Ishikawa (cell line): ENCODE measurements at regions not wholly inside any gene's neighbourhood (a gene's known extent, or its start where the extent isn't known, plus 50 kb on each side); places are given as distances from the start of the nearest gene placed in this dataset.

Experiments used
- CEBPB ChIP-seq: IDR thresholded peaks from 2 replicates; pipeline ENCODE4 v1.6.1; 2012
- CREB1 ChIP-seq: IDR thresholded peaks from 2 replicates; pipeline ENCODE4 v1.6.1; 2012; ENCODE audit warnings: low read depth
- EGR1 ChIP-seq: IDR thresholded peaks from 2 replicates; pipeline ENCODE4 v1.6.1; 2012
- EP300 ChIP-seq: IDR thresholded peaks from 2 replicates; pipeline ENCODE4 v1.6.1; 2012; ENCODE audit warnings: borderline replicate concordance
- FOXM1 ChIP-seq: IDR thresholded peaks from 2 replicates; pipeline ENCODE4 v1.6.1; 2012; ENCODE audit warnings: low read depth, borderline replicate concordance
- NFIC ChIP-seq: IDR thresholded peaks from 2 replicates; pipeline ENCODE4 v1.6.1; 2012
- RAD21 ChIP-seq: IDR thresholded peaks from 2 replicates; pipeline ENCODE4 v1.6.1; 2012; ENCODE audit warnings: low read depth
- TAF1 ChIP-seq: IDR thresholded peaks from 2 replicates; pipeline ENCODE4 v1.6.1; 2012; ENCODE audit warnings: low read depth, mild to moderate bottlenecking
- TCF12 ChIP-seq: IDR thresholded peaks from 2 replicates; pipeline ENCODE4 v1.6.1; 2012; ENCODE audit warnings: low read depth
- TEAD4 ChIP-seq: IDR thresholded peaks from 2 replicates; pipeline ENCODE4 v1.6.1; 2012
- YY1 ChIP-seq: IDR thresholded peaks from 2 replicates; pipeline ENCODE4 v1.6.1; 2012; ENCODE audit warnings: low read depth
- ZBTB7A ChIP-seq: IDR thresholded peaks from 2 replicates; pipeline ENCODE4 v1.6.1; 2012; ENCODE audit warnings: low read depth
- TF ChIP-seq, protein P1 (sequence below): IDR thresholded peaks from 2 replicates; pipeline ENCODE4 v1.6.1; 2012
- TF ChIP-seq, protein P2 (sequence below): IDR thresholded peaks from 2 replicates; pipeline ENCODE4 v1.6.1; 2012
- TF ChIP-seq, protein P3 (sequence below): IDR thresholded peaks from 2 replicates; pipeline ENCODE4 v1.6.1; 2012; ENCODE audit warnings: low read depth, mild to moderate bottlenecking

DNA sequence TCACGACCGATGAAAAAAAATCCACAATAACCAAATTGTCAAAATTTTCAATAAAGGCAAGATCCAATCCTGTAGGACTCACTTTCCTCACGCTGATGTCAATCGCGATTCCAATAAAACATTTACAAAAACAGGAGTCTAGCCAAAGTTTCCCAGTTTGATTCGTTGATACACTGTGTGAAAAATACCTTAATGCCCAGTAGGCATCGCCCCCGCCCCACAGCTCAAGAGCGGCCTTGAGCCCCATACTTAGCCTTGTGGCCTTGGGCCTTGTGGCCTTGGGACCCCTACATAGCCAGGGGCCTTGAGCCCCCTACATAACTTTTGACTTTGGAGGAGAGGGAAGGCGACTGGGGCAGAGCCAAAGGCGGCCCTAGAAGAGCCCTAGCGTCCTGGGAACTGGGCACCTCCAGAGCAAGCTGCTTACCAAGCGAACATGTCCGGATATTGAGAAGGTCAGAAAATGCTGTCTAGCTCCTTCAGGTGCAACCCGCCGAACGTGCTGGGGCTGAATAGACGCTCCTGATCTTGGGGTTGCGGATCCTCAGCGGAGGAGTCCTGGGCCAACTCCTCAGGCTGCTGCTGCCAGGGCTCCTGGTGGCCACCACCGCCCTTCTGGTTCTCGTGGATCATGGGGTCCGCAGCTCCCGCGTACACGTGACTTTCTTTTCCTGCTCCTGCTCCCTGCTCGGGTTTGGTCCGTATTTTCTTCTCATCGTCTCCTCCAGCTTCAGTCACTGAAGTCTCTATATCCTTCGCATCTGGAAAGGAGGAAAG is 62.9 kb downstream of the RHOXF2B start:
- no peak for TF ChIP-seq FOXM1
- TF ChIP-seq TAF1 = no peak
- no peak for TF ChIP-seq TEAD4
- no peak for TF ChIP-seq CEBPB
- TF ChIP-seq EGR1 = no peak
- TF ChIP-seq, protein P1, sequence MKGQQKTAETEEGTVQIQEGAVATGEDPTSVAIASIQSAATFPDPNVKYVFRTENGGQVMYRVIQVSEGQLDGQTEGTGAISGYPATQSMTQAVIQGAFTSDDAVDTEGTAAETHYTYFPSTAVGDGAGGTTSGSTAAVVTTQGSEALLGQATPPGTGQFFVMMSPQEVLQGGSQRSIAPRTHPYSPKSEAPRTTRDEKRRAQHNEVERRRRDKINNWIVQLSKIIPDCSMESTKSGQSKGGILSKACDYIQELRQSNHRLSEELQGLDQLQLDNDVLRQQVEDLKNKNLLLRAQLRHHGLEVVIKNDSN = no peak
- TF ChIP-seq, protein P2, sequence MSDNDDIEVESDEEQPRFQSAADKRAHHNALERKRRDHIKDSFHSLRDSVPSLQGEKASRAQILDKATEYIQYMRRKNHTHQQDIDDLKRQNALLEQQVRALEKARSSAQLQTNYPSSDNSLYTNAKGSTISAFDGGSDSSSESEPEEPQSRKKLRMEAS = no peak
- no peak for TF ChIP-seq TCF12
- TF ChIP-seq NFIC = no peak
- no peak for TF ChIP-seq CREB1
- no peak for TF ChIP-seq RAD21
- no peak for TF ChIP-seq YY1
- TF ChIP-seq ZBTB7A = no peak

DNA sequence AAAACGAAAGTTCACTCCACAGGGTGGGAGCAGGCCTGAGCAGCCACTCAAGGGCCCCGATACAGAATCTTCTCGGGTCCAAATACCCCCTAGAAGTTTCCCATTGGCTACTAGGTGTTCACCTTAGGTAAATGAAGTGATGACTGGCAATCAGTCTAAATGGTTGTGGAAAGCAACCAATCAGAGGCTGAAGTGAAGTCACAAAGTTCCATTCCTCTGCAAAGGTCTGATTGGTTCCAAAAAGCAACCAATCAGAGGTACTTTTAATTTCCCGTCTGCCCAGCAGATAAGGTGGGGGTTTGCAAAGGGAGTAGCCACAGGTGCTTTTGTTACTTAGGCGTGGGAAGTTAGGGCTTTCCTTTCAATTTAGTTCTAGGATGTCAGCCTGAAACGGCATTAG is 58.2 kb upstream of the NKAP start:
- no peak for TF ChIP-seq TAF1
- no peak for TF ChIP-seq TEAD4
- TF ChIP-seq CREB1 = no peak
- TF ChIP-seq, protein P3, sequence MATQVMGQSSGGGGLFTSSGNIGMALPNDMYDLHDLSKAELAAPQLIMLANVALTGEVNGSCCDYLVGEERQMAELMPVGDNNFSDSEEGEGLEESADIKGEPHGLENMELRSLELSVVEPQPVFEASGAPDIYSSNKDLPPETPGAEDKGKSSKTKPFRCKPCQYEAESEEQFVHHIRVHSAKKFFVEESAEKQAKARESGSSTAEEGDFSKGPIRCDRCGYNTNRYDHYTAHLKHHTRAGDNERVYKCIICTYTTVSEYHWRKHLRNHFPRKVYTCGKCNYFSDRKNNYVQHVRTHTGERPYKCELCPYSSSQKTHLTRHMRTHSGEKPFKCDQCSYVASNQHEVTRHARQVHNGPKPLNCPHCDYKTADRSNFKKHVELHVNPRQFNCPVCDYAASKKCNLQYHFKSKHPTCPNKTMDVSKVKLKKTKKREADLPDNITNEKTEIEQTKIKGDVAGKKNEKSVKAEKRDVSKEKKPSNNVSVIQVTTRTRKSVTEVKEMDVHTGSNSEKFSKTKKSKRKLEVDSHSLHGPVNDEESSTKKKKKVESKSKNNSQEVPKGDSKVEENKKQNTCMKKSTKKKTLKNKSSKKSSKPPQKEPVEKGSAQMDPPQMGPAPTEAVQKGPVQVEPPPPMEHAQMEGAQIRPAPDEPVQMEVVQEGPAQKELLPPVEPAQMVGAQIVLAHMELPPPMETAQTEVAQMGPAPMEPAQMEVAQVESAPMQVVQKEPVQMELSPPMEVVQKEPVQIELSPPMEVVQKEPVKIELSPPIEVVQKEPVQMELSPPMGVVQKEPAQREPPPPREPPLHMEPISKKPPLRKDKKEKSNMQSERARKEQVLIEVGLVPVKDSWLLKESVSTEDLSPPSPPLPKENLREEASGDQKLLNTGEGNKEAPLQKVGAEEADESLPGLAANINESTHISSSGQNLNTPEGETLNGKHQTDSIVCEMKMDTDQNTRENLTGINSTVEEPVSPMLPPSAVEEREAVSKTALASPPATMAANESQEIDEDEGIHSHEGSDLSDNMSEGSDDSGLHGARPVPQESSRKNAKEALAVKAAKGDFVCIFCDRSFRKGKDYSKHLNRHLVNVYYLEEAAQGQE = no peak
- TF ChIP-seq FOXM1 = no peak
- TF ChIP-seq TCF12 = no peak
- TF ChIP-seq EP300 = no peak
- no peak for TF ChIP-seq CEBPB
- no peak for TF ChIP-seq NFIC
- no peak for TF ChIP-seq RAD21
- no peak for TF ChIP-seq ZBTB7A
- TF ChIP-seq EGR1 = no peak
- TF ChIP-seq YY1 = no peak
- TF ChIP-seq, protein P2 = no peak

DNA sequence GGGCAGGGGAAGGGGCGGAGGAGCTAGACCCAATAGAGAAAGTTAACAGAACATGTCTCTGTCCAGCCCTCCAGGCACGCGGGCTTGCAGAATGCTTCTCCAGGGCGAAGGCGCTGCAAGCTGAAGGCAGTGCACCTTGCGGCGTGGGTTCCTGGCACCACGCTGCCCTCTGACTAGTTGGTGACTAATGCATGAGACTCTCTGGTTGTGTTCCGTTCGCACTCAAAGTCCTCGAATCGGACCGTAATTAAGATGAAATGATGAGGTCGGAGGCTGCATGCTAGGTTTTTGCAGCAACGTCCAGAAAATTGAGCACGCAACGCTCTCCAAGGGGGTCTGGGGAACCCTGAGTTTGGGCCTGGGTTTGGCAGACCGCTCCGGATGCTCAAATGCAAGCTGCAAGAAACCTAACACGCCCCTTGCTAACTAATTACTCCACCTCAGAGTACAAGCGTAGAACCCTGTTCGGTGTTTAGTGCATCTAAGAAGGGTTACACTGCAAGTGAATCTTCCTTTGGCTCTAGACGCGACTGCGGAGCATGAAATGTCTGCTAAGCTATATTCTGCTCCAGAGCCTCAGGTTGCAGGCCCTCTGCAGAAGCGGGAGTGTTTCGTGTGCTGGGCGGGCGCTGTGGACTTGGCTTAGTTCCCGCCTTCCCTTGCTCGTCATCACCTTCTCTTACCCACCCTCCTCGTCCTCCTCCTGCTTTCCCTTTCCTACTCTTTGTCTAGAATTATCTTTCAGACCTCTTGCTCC is 57.1 kb upstream of the NKAP start:
- TF ChIP-seq EGR1 (no peak), YY1 (no peak), TEAD4 (no peak), TCF12 (no peak), RAD21 (no peak), CREB1 (no peak), TAF1 (no peak), FOXM1 (no peak), CEBPB (no peak), NFIC (no peak), EP300 (no peak), ZBTB7A (no peak)
- TF ChIP-seq, protein P1 = no peak
- TF ChIP-seq, protein P3 = no peak
- TF ChIP-seq, protein P2 = no peak

DNA sequence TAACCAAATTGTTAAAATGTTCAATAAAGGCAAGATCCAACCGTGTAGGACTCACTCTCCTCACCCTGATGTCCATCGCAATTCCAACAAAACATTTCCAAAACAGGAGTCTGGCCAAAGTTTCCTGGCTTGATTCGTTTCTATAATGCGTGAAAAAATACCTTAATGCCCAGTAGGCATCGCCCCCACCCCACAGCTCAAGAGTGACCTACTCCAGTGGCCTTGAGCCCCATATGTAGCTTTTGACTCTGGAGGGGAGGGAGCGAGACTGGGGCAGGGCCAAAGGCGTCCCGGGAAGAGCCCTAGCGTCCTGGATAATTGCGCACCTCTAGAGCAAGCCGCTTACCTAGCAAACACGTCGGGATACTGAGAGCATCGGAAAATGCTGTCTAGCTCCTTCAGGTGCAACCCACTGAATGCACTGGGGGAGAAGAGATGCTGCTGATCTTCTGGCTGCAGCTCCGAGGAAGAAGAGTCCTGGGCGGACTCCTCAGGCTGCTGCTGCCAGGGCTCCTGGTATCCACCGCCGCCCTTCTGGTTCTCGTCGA is 55.6 kb upstream of the NKAP start:
- TF ChIP-seq CEBPB = no peak

DNA sequence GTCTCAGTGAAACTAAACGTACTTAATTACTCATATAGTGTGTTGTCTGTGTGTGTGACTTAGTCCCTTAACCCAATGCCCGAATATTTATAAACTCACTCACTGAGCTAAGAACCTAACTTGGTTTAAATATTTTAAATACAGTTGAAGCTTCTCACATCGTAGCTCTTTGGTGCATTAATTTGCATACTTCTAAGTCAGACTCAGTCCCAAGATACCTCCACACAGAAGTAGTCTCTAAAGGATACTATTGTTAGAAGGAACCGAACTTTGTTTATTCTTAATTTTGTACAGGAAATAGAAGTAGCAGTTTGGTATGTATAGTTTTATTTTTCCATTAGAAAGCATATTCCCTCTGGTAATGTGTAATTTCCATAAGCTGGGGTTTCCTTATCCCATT is 54.0 kb upstream of the NKAP start:
- TF ChIP-seq TAF1 = no peak
- TF ChIP-seq FOXM1 = no peak
- TF ChIP-seq, protein P3 = no peak
- no peak for TF ChIP-seq CEBPB
- TF ChIP-seq RAD21 = no peak
- no peak for TF ChIP-seq ZBTB7A
- no peak for TF ChIP-seq NFIC
- TF ChIP-seq, protein P2 = no peak
- TF ChIP-seq EP300 = no peak
- no peak for TF ChIP-seq YY1
- TF ChIP-seq CREB1 = no peak
- TF ChIP-seq TCF12 = no peak
